HepG2 (cell line): ENCODE measurements at regions not wholly inside any gene's neighbourhood (a gene's known extent, or its start where the extent isn't known, plus 50 kb on each side); places are given as distances from the start of the nearest gene placed in this dataset.

ENCODE experiments used
- ATAC-seq: fragments of 200-7000 bp; cut with Tn5 transposase; 3 replicates; pipeline ENCODE4 v1.9.1; 2020; ENCODE audit warnings: mild to moderate bottlenecking, moderate library complexity
- BruUV-seq: library from RNA; stranded (reverse); fragments of 400-500 nt; replicated peaks from 2 replicates; lab custom pipeline; 2021; lab: Mats Ljungman, UMichigan
- CTCF ChIA-PET: fragments of 300-600 bp; formaldehyde crosslinking; extraction: SDS; loops from one replicate; lab custom pipeline; 2021; ENCODE audit warnings: low total read pairs, inconsistent platforms, low intra/inter-chr PET ratio; lab: Yijun Ruan, JAX
- POLR2A ChIA-PET: fragments of 350-600 bp; sonication (Branson Sonifier 250); formaldehyde crosslinking; loops from one replicate; lab custom pipeline; 2020; ENCODE audit warnings: antibody characterized with exemption, inconsistent platforms; lab: Yijun Ruan, JAX
- DNase-seq: peaks from one replicate; pipeline ENCODE4 v3.0.0-alpha.2; 2015; ENCODE audit warnings: low spot score
- FAIRE-seq: peaks from 3 replicates; lab custom pipeline; 2011; peaks lifted over from hg19 to GRCh38; lab: Jason Lieb, UNC
- H2AFZ ChIP-seq: one replicate; pipeline ENCODE4 v1.6.1; 2011; ENCODE audit warnings: low read length, inconsistent platforms
- H3K27ac ChIP-seq: fragments of 300-600 bp; 3 replicates; pipeline ENCODE4 v1.8.0; 2011; ENCODE audit warnings: mixed run types, mild to moderate bottlenecking, mixed read lengths, low read length, inconsistent platforms; ENCODE audit not compliant: insufficient read depth; ENCODE audit errors: extremely low read length
- H3K27me3 ChIP-seq, 2 experiments: fragments of 200-600 bp in 1 of 2; 2 replicates in 1 of 2; 3 replicates in 1 of 2; pipeline versions ENCODE4 v1.6.0 to v1.8.0; 2011; ENCODE audit warnings: low read length in 2 of 2, mild to moderate bottlenecking in 2 of 2, moderate library complexity in 2 of 2, inconsistent platforms in 1 of 2; ENCODE audit not compliant: insufficient read depth in 2 of 2, control insufficient read depth in 1 of 2
- H3K36me3 ChIP-seq, 2 experiments: fragments of 200-600 bp in 1 of 2; replicated peaks in 1 of 2; 2 replicates in 1 of 2; 3 replicates in 1 of 2; pipeline versions ENCODE4 v1.5.1 to v1.8.0; 2011; ENCODE audit warnings: low read length in 2 of 2, inconsistent platforms in 1 of 2; ENCODE audit not compliant: insufficient read depth in 2 of 2, control insufficient read depth in 1 of 2
- H3K4me1 ChIP-seq: 2 replicates; pipeline ENCODE4 v1.5.1; 2012; ENCODE audit warnings: low read length, inconsistent platforms; ENCODE audit not compliant: insufficient read depth
- H3K4me2 ChIP-seq: 2 replicates; pipeline ENCODE4 v1.6.0; 2011; ENCODE audit warnings: low read depth, low read length, inconsistent platforms
- H3K4me3 ChIP-seq, 3 experiments: fragments of 200-600 bp in 1 of 3; sonication (generic), shearing (Covaris generic) in 1 of 3; replicated peaks in 1 of 3; 2 replicates each; pipeline ENCODE4 v1.5.1; 2011 to 2016; ENCODE audit warnings: low read length in 3 of 3, inconsistent platforms in 2 of 3, low read depth in 2 of 3, mild to moderate bottlenecking in 2 of 3, control low read depth in 1 of 3, mixed read lengths in 1 of 3; ENCODE audit not compliant: insufficient read depth in 1 of 3
- H3K79me2 ChIP-seq: one replicate; pipeline ENCODE4 v1.6.1; 2011; ENCODE audit warnings: low read length, inconsistent platforms; ENCODE audit not compliant: insufficient read depth
- H3K9ac ChIP-seq: 2 replicates; pipeline ENCODE4 v1.6.0; 2011; ENCODE audit warnings: mild to moderate bottlenecking, low read depth, low read length, inconsistent platforms; ENCODE audit not compliant: insufficient read depth
- H3K9me3 ChIP-seq: 2 replicates; pipeline ENCODE4 v1.5.1; 2012; ENCODE audit warnings: mild to moderate bottlenecking, low read length
- H4K20me1 ChIP-seq: 2 replicates; pipeline ENCODE4 v1.6.0; 2011; ENCODE audit warnings: inconsistent platforms, mild to moderate bottlenecking, low read length, moderate library complexity; ENCODE audit not compliant: insufficient read depth
- ESRRA ChIP-seq: sonication (generic); formaldehyde crosslinking; IDR thresholded peaks from 2 replicates; pipeline ENCODE4 v1.5.1; 2020; ENCODE audit warnings: mild to moderate bottlenecking, low read depth, missing genetic modification reagents
- GPN1 ChIP-seq: sonication (generic); formaldehyde crosslinking; IDR thresholded peaks from 2 replicates; pipeline ENCODE4 v1.5.1; 2020; ENCODE audit warnings: missing genetic modification reagents, borderline replicate concordance
- LRRFIP1 ChIP-seq: sonication (generic); formaldehyde crosslinking; conservative IDR thresholded peaks from 2 replicates; pipeline ENCODE4 v1.4.0; 2020; ENCODE audit warnings: missing genetic modification reagents
- MTF1 ChIP-seq: sonication (generic); formaldehyde crosslinking; IDR thresholded peaks from 2 replicates; pipeline ENCODE4 v1.5.0; 2020; ENCODE audit warnings: missing genetic modification reagents
- MYC ChIP-seq: sonication (generic); formaldehyde crosslinking; IDR thresholded peaks from 2 replicates; pipeline ENCODE4 v1.9.0; 2021; ENCODE audit warnings: missing genetic modification reagents, borderline replicate concordance
- RBM22 ChIP-seq: fragments of 200-400 bp; formaldehyde crosslinking; optimal IDR thresholded peaks from 2 replicates; pipeline ENCODE3; 2017; ENCODE audit warnings: mild to moderate bottlenecking, low read length, moderate library complexity
- SYNCRIP ChIP-seq: fragments of 200-400 bp; formaldehyde crosslinking; IDR thresholded peaks from 2 replicates; pipeline ENCODE4 v1.6.1; 2018; ENCODE audit warnings: mild to moderate bottlenecking, low read depth, low read length; ENCODE audit not compliant: insufficient read depth
- ZMYM2 ChIP-seq: sonication (generic); formaldehyde crosslinking; IDR thresholded peaks from 2 replicates; pipeline ENCODE4 v1.8.0; 2022; ENCODE audit warnings: mild to moderate bottlenecking, missing genetic modification reagents
- WGBS: methylation state at CpG from one replicate; pipeline ENCODE4 v1.1.6; 2017; ENCODE audit warnings: low lambda C conversion rate; 5-methylcytosine and 5-hydroxymethylcytosine counted together
- in situ Hi-C: cut with HindIII; loops from 2 replicates; pipeline ENCODE4 v1.10.0; 2017; ENCODE audit warnings: low pct_unique_long_range_greater_than_20kb; ENCODE audit not compliant: extremely low pct_ligation_motif_present
- intact Hi-C: fragments of 100-400 bp; cut with micrococcal nuclease; formaldehyde crosslinking; loops from one replicate; pipeline ENCODE4 v1.10.0; 2022; ENCODE audit not compliant: unreplicated experiment

- H3K4me3 ChIP-seq = no peak overlapping the region
- ATAC-seq (no peak), DNase-seq (no peak), FAIRE-seq (no peak)
- no peak overlapping the region for H3K9ac ChIP-seq
- H3K79me2 ChIP-seq = no peaks in the 10 kb centered on the region
- intact Hi-C loops (no loop called here), in situ Hi-C loops (no loop called here)
- no peak overlapping the region for H2AFZ ChIP-seq
- no peak overlapping the region for H3K27ac ChIP-seq
- no peaks in the 10 kb centered on the region for H3K27me3 ChIP-seq
- ChIA-PET POLR2A (no interaction called here), CTCF (no interaction called here)
- BruUV-seq = no TSS peak
- H3K4me1 ChIP-seq = no peaks in the 10 kb centered on the region
- no peaks in the 10 kb centered on the region for H4K20me1 ChIP-seq
- TF ChIP-seq MTF1 (CRISPR knock-in tag) (no peak), RBM22 (no peak), ESRRA (CRISPR knock-in tag) (no peak), LRRFIP1 (CRISPR knock-in tag) (no peak), MYC (CRISPR knock-in tag) (no peak), SYNCRIP (no peak), ZMYM2 (CRISPR knock-in tag) (no peak), GPN1 (no peak)
- H3K4me2 ChIP-seq = no peak overlapping the region
- peaks cover 27% of the 10 kb centered on the region; the same call in 1 of the 2 replicates for H3K9me3 ChIP-seq
- WGBS = 21% methylated on average over 2 of the region's 2 CpGs
- no peaks in the 10 kb centered on the region for H3K36me3 ChIP-seq
Observed at GRCh38 chr1:239703075-239703474, 316.7 kb downstream of the CHRM3 start.
